ENCODE measurements at regions not wholly inside any gene's neighbourhood (a gene's known extent, or its start where the extent isn't known, plus 50 kb on each side); places are given as distances from the start of the nearest gene placed in this dataset.

DNA sequence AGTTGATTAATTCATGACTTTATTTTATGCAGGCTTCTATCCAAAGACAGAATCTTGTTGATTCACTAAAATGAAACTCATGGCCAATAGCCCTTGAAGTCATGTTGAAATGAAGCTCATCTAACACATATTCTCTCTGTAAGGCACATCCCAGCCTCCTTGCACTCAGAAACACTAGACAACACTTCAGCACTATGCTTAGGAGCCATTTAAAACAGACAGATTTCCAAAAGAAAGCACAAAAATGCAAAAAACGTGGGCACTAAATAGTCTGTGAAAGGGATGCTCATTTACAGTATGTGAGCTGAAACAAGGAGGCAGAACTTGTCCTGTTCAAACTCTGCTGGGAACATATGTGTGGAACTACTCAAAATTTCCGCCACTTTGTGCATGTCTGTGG lies 124.4 kb downstream of the MYCN start:
- H3K4me3 ChIP-seq (ENCODE audit: control insufficient read depth, low read depth, low read length), result no peak overlapping the region
- DNase-seq (ENCODE audit: low read depth), result no peak
- TF ChIP-seq, protein P1, sequence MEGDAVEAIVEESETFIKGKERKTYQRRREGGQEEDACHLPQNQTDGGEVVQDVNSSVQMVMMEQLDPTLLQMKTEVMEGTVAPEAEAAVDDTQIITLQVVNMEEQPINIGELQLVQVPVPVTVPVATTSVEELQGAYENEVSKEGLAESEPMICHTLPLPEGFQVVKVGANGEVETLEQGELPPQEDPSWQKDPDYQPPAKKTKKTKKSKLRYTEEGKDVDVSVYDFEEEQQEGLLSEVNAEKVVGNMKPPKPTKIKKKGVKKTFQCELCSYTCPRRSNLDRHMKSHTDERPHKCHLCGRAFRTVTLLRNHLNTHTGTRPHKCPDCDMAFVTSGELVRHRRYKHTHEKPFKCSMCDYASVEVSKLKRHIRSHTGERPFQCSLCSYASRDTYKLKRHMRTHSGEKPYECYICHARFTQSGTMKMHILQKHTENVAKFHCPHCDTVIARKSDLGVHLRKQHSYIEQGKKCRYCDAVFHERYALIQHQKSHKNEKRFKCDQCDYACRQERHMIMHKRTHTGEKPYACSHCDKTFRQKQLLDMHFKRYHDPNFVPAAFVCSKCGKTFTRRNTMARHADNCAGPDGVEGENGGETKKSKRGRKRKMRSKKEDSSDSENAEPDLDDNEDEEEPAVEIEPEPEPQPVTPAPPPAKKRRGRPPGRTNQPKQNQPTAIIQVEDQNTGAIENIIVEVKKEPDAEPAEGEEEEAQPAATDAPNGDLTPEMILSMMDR (conservative IDR thresholded peaks at IDR 0.05; ENCODE audit: control insufficient read depth, insufficient read depth, low read depth, low read length), result no peak

DNA sequence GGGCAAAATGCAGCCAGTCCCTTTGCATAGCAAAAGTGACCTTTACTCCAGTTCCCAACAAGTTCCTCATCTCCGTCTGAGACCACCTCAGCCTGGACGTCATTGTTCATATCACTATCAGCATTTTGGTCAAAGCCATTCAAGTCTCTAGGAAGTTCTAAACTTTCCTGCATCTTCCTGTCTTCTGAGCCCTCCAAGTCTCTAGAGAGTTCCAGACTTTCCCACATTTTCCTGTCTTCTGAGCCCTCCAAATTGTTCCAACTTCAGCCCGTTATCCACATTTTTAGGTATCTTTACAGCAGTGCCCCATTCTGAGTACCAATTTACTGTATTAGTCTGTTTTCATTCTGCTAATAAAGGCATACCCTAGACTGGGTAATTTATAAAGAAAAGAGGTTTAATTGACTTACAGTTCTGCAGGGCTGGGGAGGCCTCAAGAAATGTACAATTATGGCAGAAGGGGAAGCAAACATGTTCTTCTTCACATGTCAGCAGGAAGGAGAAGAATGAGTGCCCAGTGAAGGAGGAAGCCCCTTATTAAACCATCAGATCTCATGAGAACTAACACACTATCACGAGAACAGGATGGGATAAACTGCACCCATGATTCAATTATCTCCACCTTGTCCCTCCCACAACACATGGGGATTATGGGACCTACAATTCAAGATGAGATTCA lies 123.7 kb downstream of the MYCN start:
- DNase-seq (ENCODE audit: low read depth), result no peak
- H3K4me3 ChIP-seq (ENCODE audit: control insufficient read depth, low read depth, low read length), result no peak overlapping the region
- TF ChIP-seq, protein P1 (conservative IDR thresholded peaks at IDR 0.05; ENCODE audit: control insufficient read depth, insufficient read depth, low read depth, low read length), result no peak

DNA sequence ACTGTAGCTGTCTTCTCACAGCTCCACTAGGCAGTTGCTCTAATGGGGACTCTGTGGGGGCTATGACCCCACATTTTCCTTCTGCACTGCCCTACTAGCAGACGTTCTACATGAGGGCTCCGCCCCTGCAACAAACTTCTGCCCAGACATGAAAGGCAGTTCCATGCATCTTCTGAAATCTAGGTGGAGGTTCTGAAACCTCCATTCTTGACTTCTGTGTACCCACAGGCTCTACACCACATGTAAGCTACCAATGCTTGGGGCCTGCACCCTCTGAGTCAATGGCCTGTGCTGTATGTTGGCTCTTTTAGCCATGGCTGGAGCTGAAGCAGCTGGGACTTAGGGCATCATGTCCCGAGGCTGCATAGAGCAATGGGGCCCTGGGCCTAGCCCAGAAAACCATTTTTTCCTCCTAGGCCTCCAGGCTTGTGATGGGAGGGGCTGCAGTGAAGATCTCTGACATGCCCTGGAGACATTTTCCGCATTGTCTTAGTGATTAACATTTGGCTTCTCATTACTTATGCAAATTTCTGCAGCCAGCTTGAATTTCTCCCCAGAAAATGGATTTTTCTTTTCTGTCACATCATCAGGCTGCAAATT lies 123.0 kb downstream of the MYCN start:
- DNase-seq (ENCODE audit: low read depth), result no peak
- no peak overlapping the region for H3K4me3 ChIP-seq (ENCODE audit: control insufficient read depth, low read depth, low read length)
- TF ChIP-seq, protein P1 (conservative IDR thresholded peaks at IDR 0.05; ENCODE audit: control insufficient read depth, insufficient read depth, low read depth, low read length), result no peak

DNA sequence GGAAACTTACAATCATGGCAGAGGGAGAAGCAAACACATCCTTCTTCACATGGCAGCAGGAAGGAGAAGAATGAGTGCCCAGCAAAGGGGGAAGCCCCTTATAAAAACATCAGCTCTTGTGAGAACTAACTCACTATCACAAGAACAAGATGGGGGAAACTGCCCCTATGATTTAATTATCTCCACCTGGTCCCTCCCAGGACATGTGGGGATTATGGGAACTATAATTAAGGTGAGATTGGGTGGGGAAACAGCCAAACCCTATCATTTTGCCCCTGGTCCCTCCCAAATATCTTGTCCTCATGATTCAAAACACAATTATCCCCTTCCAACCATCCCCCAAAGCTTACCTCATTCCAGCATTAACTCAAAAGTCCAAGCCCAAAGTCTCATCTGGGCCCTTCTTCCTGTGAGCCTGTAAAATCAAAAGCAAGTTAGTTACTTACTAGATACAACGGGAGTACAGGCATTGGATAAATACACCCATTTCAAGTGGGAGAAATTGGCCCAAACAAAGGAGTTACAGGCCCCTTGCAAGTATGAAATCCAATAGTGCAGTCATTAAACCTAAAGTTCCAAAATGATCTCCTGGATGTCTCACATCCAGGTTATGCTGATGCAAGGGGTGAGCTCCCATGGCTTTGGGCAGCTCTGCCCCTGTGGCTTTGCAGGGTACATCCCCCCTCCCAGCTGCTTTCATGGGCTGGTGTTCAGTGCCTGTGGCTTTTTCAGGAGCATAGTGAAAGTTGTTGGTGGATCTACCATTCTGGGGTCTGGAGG lies 122.3 kb downstream of the MYCN start:
- DNase-seq (ENCODE audit: low read depth), result no peak
- TF ChIP-seq, protein P1 (conservative IDR thresholded peaks at IDR 0.05; ENCODE audit: control insufficient read depth, insufficient read depth, low read depth, low read length), result no peak
- no peak overlapping the region for H3K4me3 ChIP-seq (ENCODE audit: control insufficient read depth, low read depth, low read length)

DNA sequence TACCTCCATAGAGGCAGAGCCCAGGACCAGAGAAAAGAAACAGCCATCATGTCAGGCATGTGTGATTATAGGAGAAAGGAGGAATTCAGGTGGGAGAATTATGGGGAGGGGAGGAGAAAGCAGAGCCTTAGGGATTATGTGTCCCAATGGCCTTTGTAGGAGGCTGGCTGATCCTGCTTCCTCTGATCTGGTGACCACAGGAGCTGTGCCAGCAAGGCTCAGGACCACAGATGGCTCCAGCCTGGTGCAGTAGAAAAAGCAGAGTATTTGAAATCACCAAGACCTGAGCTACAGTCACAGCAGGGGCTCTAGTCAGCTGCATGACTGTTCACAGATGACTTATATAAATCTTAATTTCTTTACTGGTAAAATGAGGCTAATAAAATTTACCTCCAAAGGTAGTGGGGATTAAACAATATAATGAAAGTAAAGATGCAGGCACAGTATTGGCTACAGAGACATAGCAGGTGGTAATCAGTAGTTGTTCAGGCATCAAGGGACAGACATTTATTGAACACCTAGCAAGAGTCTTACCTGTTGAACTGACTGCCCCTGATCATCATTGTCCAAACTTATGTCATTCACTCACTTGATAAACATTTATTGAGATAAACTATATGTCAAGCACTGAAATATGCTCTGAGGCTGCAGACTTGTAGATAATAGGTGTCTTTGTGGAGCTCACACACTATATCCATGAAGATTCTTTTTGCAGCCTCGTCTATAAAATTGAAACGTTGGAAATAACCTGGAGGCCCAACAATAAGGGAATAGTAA lies 121.3 kb downstream of the MYCN start:
- DNase-seq (ENCODE audit: low read depth), result no peak
- H3K4me3 ChIP-seq (ENCODE audit: control insufficient read depth, low read depth, low read length), result no peak overlapping the region
- TF ChIP-seq, protein P1 (conservative IDR thresholded peaks at IDR 0.05; ENCODE audit: control insufficient read depth, insufficient read depth, low read depth, low read length), result no peak

DNA sequence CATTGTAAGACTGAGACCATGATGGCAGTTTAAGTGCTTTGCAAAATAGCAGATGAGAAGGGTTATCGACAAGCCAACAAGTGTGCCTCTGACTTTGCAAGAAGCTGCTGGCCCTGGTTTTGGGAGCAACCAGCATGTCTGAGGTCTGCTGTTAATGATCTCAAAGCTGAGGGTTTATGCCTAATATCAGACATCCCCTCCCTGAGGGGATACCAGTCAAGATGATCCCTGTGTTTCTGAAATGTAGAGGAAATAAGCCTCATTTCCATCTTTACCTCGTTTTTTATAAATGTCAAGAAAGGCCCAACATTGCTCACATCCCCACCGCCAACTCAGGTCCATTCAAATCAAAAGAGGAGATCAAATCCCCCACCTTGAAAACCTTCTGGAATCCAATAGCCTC lies 120.6 kb downstream of the MYCN start:
- H3K4me3 ChIP-seq (ENCODE audit: control insufficient read depth, low read depth, low read length), result no peak overlapping the region

More for the DNA sequence above, 120.6 kb downstream of the MYCN start:
- no peak for DNase-seq (ENCODE audit: low read depth)
- TF ChIP-seq, protein P1 (conservative IDR thresholded peaks at IDR 0.05; ENCODE audit: control insufficient read depth, insufficient read depth, low read depth, low read length), result no peak
